H9 (cell line): ENCODE measurements at regions not wholly inside any gene's neighbourhood (a gene's known extent, or its start where the extent isn't known, plus 50 kb on each side); places are given as distances from the start of the nearest gene placed in this dataset.

Source experiments
- DNase-seq: peaks from one replicate; pipeline ENCODE4 v3.0.0-alpha.2; 2017
- H2AFZ ChIP-seq: one replicate; pipeline ENCODE4 v1.6.1; 2013; ENCODE audit warnings: mild to moderate bottlenecking, low read length, control low read depth, moderate library complexity
- H2AK5ac ChIP-seq: 2 replicates; pipeline ENCODE4 v1.6.1; 2013; ENCODE audit warnings: low read length, control low read depth, mixed read lengths; ENCODE audit not compliant: insufficient read length
- H2BK120ac ChIP-seq: one replicate; pipeline ENCODE4 v1.6.1; 2013; ENCODE audit warnings: low read depth, mild to moderate bottlenecking, low read length, control low read depth, inconsistent platforms; ENCODE audit not compliant: poor library complexity, severe bottlenecking
- H2BK12ac ChIP-seq: 2 replicates; pipeline ENCODE4 v1.6.1; 2013; ENCODE audit warnings: low read length, control low read depth, mixed read lengths, low read depth; ENCODE audit not compliant: insufficient read length
- H2BK15ac ChIP-seq: 2 replicates; pipeline ENCODE4 v1.6.1; 2013; ENCODE audit warnings: low read depth, low read length, control low read depth
- H2BK20ac ChIP-seq: one replicate; pipeline ENCODE4 v1.6.1; 2013; ENCODE audit warnings: low read depth, mild to moderate bottlenecking, low read length, control low read depth, inconsistent platforms; ENCODE audit not compliant: poor library complexity, severe bottlenecking
- H2BK5ac ChIP-seq: 2 replicates; pipeline ENCODE4 v1.6.1; 2013; ENCODE audit warnings: low read length, control low read depth, mixed read lengths; ENCODE audit not compliant: insufficient read length
- H3K14ac ChIP-seq: 2 replicates; pipeline ENCODE4 v1.6.1; 2013; ENCODE audit warnings: low read length, control low read depth; ENCODE audit not compliant: insufficient read depth
- H3K18ac ChIP-seq: 2 replicates; pipeline ENCODE4 v1.6.1; 2013; ENCODE audit warnings: low read depth, mild to moderate bottlenecking, mixed read lengths, low read length, control low read depth; ENCODE audit not compliant: insufficient read length
- H3K23ac ChIP-seq: 2 replicates; pipeline ENCODE4 v1.6.1; 2013; ENCODE audit warnings: low read length, control low read depth, mixed read lengths, low read depth; ENCODE audit not compliant: insufficient read length
- H3K23me2 ChIP-seq: 2 replicates; pipeline ENCODE4 v1.6.1; 2013; ENCODE audit warnings: low read depth, mild to moderate bottlenecking, mixed read lengths, low read length, control low read depth; ENCODE audit not compliant: insufficient read length, poor library complexity, severe bottlenecking
- H3K27ac ChIP-seq: 2 replicates; pipeline ENCODE4 v1.5.1; 2013; ENCODE audit warnings: low read length, control low read depth, mixed read lengths, low read depth; ENCODE audit not compliant: insufficient read length
- H3K27me3 ChIP-seq: 2 replicates; pipeline ENCODE4 v1.6.1; 2013; ENCODE audit warnings: low read length, control low read depth, inconsistent platforms; ENCODE audit not compliant: insufficient read depth
- H3K4ac ChIP-seq: 2 replicates; pipeline ENCODE4 v1.6.1; 2013; ENCODE audit warnings: low read depth, mild to moderate bottlenecking, control low read depth, inconsistent platforms, low read length, moderate library complexity
- H3K4me1 ChIP-seq: 2 replicates; pipeline ENCODE4 v1.6.1; 2013; ENCODE audit warnings: low read length, control low read depth, inconsistent platforms; ENCODE audit not compliant: insufficient read depth
- H3K4me2 ChIP-seq: 2 replicates; pipeline ENCODE4 v1.6.1; 2013; ENCODE audit warnings: low read length, control low read depth, mixed read lengths; ENCODE audit not compliant: insufficient read length, insufficient read depth
- H3K56ac ChIP-seq: 2 replicates; pipeline ENCODE4 v1.6.1; 2013; ENCODE audit warnings: low read depth, mild to moderate bottlenecking, mixed read lengths, low read length, control low read depth; ENCODE audit not compliant: insufficient read length
- H3K79me1 ChIP-seq: 2 replicates; pipeline ENCODE4 v1.6.1; 2013; ENCODE audit warnings: low read depth, mild to moderate bottlenecking, moderate library complexity, low read length, control low read depth, inconsistent platforms; ENCODE audit not compliant: insufficient read depth, poor library complexity, severe bottlenecking
- H3K79me2 ChIP-seq: 2 replicates; pipeline ENCODE4 v1.6.1; 2013; ENCODE audit warnings: low read length, control low read depth, inconsistent platforms; ENCODE audit not compliant: insufficient read depth
- H3K9ac ChIP-seq: 2 replicates; pipeline ENCODE4 v1.6.1; 2013; ENCODE audit warnings: low read length, control low read depth, mixed read lengths; ENCODE audit not compliant: insufficient read length; ENCODE audit errors: extremely low read depth
- H3K9me3 ChIP-seq: one replicate; pipeline ENCODE4 v1.6.1; 2013; ENCODE audit warnings: low read depth, low read length, inconsistent platforms; ENCODE audit not compliant: control insufficient read depth
- H3T11ph ChIP-seq: one replicate; pipeline ENCODE4 v1.6.1; 2013; ENCODE audit warnings: mild to moderate bottlenecking, low read length, control low read depth, inconsistent platforms
- H4K20me1 ChIP-seq: one replicate; pipeline ENCODE4 v1.6.1; 2013; ENCODE audit not compliant: control insufficient read depth, insufficient read length, insufficient read depth
- H4K5ac ChIP-seq: 2 replicates; pipeline ENCODE4 v1.6.1; 2013; ENCODE audit warnings: low read depth, mild to moderate bottlenecking, mixed read lengths, low read length, control low read depth; ENCODE audit not compliant: insufficient read length
- H4K8ac ChIP-seq: replicated peaks from 2 replicates; pipeline ENCODE4 v1.6.1; 2013; ENCODE audit warnings: low read length, control low read depth, mixed read lengths, low read depth; ENCODE audit not compliant: insufficient read length
- H4K91ac ChIP-seq: 2 replicates; pipeline ENCODE4 v1.6.1; 2013; ENCODE audit warnings: low read depth, mild to moderate bottlenecking, moderate library complexity, mixed read lengths, low read length, control low read depth; ENCODE audit not compliant: insufficient read length
- H3K27ac Mint-ChIP-seq, 3 experiments: 2 replicates in 2 of 3; 3 replicates in 1 of 3; pipeline ENCODE4 v1.8.0; 2020 to 2021; ENCODE audit warnings: mixed read lengths in 3 of 3, mild to moderate bottlenecking in 1 of 3, moderate library complexity in 1 of 3
- H3K27me3 Mint-ChIP-seq: 2 replicates; pipeline ENCODE4 v1.8.0; 2021; ENCODE audit warnings: low read depth, mild to moderate bottlenecking, moderate library complexity, mixed read lengths
- H3K36me3 Mint-ChIP-seq, 3 experiments: 2 replicates in 2 of 3; 3 replicates in 1 of 3; pipeline ENCODE4 v1.8.0; 2020 to 2021; ENCODE audit warnings: low read depth in 3 of 3, mixed read lengths in 3 of 3; ENCODE audit not compliant: insufficient read depth in 1 of 3
- H3K4me1 Mint-ChIP-seq, 2 experiments: 2 replicates each; pipeline ENCODE4 v1.8.0; 2020; ENCODE audit warnings: mixed read lengths in 2 of 2
- H3K4me3 Mint-ChIP-seq, 2 experiments: 2 replicates in 1 of 2; 3 replicates in 1 of 2; pipeline ENCODE4 v1.8.0; 2020 to 2021; ENCODE audit warnings: mild to moderate bottlenecking in 2 of 2, mixed read lengths in 2 of 2, moderate library complexity in 1 of 2
- H3K9me3 Mint-ChIP-seq, 2 experiments: 2 replicates in 1 of 2; 3 replicates in 1 of 2; pipeline ENCODE4 v1.8.0; 2020; ENCODE audit warnings: mild to moderate bottlenecking in 2 of 2, mixed read lengths in 2 of 2, moderate library complexity in 1 of 2
- CTCF ChIP-seq: fragments of 200-600 bp; sonication (generic); conservative IDR thresholded peaks from 3 replicates; pipeline ENCODE4 v1.8.0; 2021; ENCODE audit warnings: antibody characterized with exemption, mild to moderate bottlenecking
- WGBS: extraction: QIAGEN DNeasy Blood & Tissue Kit; methylation state at CpG from one replicate; pipeline ENCODE4 v1.1.7; 2013; ENCODE audit warnings: missing lambda C conversion rate, low lambda C conversion rate, mixed read lengths; ENCODE audit not compliant: insufficient read length; ENCODE audit errors: extremely low coverage; 5-methylcytosine and 5-hydroxymethylcytosine counted together

- Histone ChIP-seq H4K20me1 (no peaks in the 10 kb centered on the region), H3K18ac (no peak overlapping the region), H2BK20ac (no peak overlapping the region), H2AFZ (no peak overlapping the region), H3K4me2 (no peak overlapping the region), H4K8ac (no peak overlapping the region), H2BK120ac (no peak overlapping the region), H2BK5ac (no peak overlapping the region), H4K91ac (no peak overlapping the region), H3K79me2 (no peaks in the 10 kb centered on the region), H3K14ac (no peak overlapping the region), H3K79me1 (no peaks in the 10 kb centered on the region), H2AK5ac (no peak overlapping the region), H2BK12ac (no peak overlapping the region), H3K27me3 (no peaks in the 10 kb centered on the region), H3T11ph (no peak overlapping the region), H3K23me2 (no peaks in the 10 kb centered on the region), H3K56ac (no peak overlapping the region), H3K9me3 (no peaks in the 10 kb centered on the region), H3K9ac (no peak overlapping the region), H3K4ac (no peak overlapping the region), H3K23ac (no peak overlapping the region), H3K4me1 (no peaks in the 10 kb centered on the region), H2BK15ac (no peak overlapping the region), H4K5ac (no peak overlapping the region), H3K27ac (no peak overlapping the region)
- Mint-ChIP-seq H3K27ac (no peak overlapping the region), H3K27me3 (no peaks in the 10 kb centered on the region), H3K4me1 (peaks cover 4% of the 10 kb centered on the region in 2 experiments; a peak in 1 of 4 replicates), H3K36me3 (peaks cover 2 to 26% (median 3%) of the 10 kb centered on the region in 3 experiments; a peak in 5 of 7 replicates), H3K4me3 (no peak overlapping the region), H3K9me3 (peaks cover 14 to 17% of the 10 kb centered on the region in 2 experiments)
- whole genome bisulfite sequencing: no CpG with 5 or more reads among the region's 10 CpGs
- TF ChIP-seq CTCF: peak; percentile 84
- no peak for DNase-seq
These were observed 816.4 kb upstream of the FRG1 start for GRCh38 chr4:189124149-189124758.
